ENCODE measurements at regions not wholly inside any gene's neighbourhood (a gene's known extent, or its start where the extent isn't known, plus 50 kb on each side); places are given as distances from the start of the nearest gene placed in this dataset.
"Not testable (repeated sequence)": the region's sequence is repeated elsewhere in the genome, so short reads cannot be mapped to it uniquely, and the experiment has no call there.

DNA sequence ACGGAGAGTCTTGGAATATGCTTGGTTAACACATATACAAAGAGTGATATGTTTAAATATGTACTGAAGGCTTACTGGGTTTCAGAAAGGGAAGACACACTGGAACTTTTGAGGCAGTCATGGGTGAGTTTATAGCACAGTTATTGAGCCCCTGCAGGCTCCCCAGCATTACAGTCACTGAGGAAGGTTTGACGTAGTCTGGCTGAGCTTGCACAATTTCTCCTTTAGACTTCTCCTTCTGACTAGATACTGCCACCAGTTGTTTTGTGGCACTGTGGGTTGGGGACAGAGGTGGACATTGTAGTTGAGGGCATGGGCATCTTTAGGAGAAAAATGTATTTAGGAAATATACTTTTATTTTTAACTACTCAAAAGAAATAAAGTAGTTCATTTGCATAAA lies 285.4 kb downstream of the C11orf87 start:
- peak in 1 of 2 donors; percentile 12 for DNase-seq (ENCODE audit: low spot score in 2 of 2)
- no peaks in the 10 kb centered on the region for H3K4me1 ChIP-seq
- TF ChIP-seq EP300 (IDR thresholded peaks at IDR 0.05) (no peak), CTCF (IDR thresholded peaks at IDR 0.05) (no peak), POLR2A (IDR thresholded peaks at IDR 0.05) (no peak)
- WGBS, 2 donors: 66 to 74% methylated on average over 2 of the region's 2 CpGs
- no peaks in the 10 kb centered on the region for H3K36me3 ChIP-seq
- H3K27ac ChIP-seq: no peak overlapping the region
- no peak overlapping the region for H3K4me3 ChIP-seq
- peaks cover 0 to 2% (median 0%) of the 10 kb centered on the region in 4 donors for H3K9me3 ChIP-seq
- H3K27me3 ChIP-seq: no peaks in the 10 kb centered on the region

- no peak for DNase-seq (ENCODE audit: low spot score in 2 of 2)
- H3K36me3 ChIP-seq: no peaks in the 10 kb centered on the region
- TF ChIP-seq POLR2A (IDR thresholded peaks at IDR 0.05) (no peak), EP300 (IDR thresholded peaks at IDR 0.05) (no peak), CTCF (IDR thresholded peaks at IDR 0.05) (no peak)
- H3K27ac ChIP-seq: no peak overlapping the region
- WGBS, 2 donors: 20 to 31% methylated on average over 1 of the region's 1 CpG
- peaks cover 0 to 7% (median 0%) of the 10 kb centered on the region in 4 donors for H3K9me3 ChIP-seq
- H3K4me3 ChIP-seq: no peak overlapping the region
- no peaks in the 10 kb centered on the region for H3K4me1 ChIP-seq
- no peaks in the 10 kb centered on the region for H3K27me3 ChIP-seq
Observed at GRCh38 chr11:109708184-109708583, 286.2 kb downstream of the C11orf87 start.

DNA sequence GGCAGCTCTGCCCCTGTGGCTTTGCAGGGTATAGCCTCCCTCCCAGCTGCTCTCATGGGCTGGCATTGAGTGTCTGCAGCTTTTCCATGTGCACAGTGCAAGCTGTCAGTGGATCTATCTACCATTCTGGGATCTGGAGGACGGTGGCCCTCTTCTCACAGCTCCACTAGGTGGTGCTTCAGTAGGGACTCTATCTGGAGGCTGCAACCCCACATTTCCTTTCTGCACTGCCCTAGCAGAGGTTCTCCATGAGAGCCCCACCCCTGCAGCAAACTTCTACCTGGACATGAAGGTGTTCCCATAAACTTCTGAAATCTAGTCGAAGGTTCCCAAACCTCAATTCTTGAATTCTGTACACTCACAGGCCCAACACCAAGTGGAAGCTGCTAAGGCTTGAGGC lies 292.5 kb downstream of the C11orf87 start:
- not testable (repeated sequence) for H3K27me3 ChIP-seq; H3K4me3 ChIP-seq; H3K4me1 ChIP-seq; DNase-seq (ENCODE audit: low spot score in 2 of 2); H3K27ac ChIP-seq; H3K36me3 ChIP-seq
- peaks cover 0 to 24% (median 2%) of the 10 kb centered on the region in 4 donors for H3K9me3 ChIP-seq
- 76 to 92% methylated on average over 2 of the region's 2 CpGs for WGBS, 2 donors

GRCh38 chr11:109715424-109715823 lies 293.4 kb downstream of the C11orf87 start:
- not testable (repeated sequence) for DNase-seq (ENCODE audit: low spot score in 2 of 2); H3K4me3 ChIP-seq; H3K27ac ChIP-seq; H3K4me1 ChIP-seq; H3K27me3 ChIP-seq; H3K36me3 ChIP-seq
- 85% methylated on average over 4 of the region's 4 CpGs for WGBS, 2 donors
- peaks cover 0 to 24% (median 2%) of the 10 kb centered on the region in 4 donors for H3K9me3 ChIP-seq

DNA sequence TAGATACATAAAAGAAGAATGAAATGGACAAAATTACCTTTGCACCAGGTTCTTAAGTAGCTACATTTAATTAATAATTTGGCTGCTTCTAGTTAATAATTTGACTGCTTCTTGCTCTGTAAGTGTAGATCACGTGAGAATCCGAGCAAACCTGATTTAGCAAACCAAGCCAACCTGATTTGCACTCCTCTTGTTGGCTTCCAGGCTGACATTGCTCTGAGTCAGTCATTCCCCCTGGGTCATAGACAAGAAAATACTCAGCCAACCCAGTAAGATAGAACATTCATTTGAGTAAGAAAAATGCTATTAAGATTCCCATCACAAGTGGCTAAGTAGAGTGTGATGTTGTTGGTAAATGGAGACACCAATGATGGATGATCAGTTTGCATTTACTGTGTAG lies 304.1 kb downstream of the C11orf87 start:
- no peaks in the 10 kb centered on the region for H3K27me3 ChIP-seq
- no peaks in the 10 kb centered on the region for H3K4me1 ChIP-seq
- H3K27ac ChIP-seq: no peak overlapping the region
- H3K4me3 ChIP-seq: no peak overlapping the region
- no peaks in the 10 kb centered on the region for H3K36me3 ChIP-seq
- DNase-seq (ENCODE audit: low spot score in 2 of 2): no peak
- H3K9me3 ChIP-seq: peaks cover 0 to 4% (median 0%) of the 10 kb centered on the region in 4 donors
- TF ChIP-seq EP300 (IDR thresholded peaks at IDR 0.05) (no peak), POLR2A (IDR thresholded peaks at IDR 0.05) (no peak), CTCF (IDR thresholded peaks at IDR 0.05) (no peak)
- WGBS, 2 donors: 85 to 93% methylated on average over 2 of the region's 2 CpGs

DNA sequence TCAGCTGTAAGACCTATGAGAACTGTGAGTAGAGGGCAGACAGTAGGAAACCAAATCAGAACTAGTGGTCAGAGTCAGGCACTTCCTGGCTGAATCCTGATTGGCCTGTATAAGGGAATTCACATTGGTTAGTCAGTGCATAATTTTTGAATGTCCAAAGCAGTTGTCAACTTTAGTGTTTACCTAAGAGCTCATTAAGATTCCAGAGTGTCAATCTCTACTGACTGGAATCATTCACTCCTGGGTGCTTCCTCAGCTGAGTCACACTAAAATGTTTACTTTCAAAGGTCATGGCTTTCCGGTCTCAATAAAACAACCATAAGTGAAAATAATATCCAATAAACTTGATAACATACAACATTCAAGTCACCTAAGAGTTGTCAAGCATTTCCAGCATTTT lies 306.1 kb downstream of the C11orf87 start:
- H3K9me3 ChIP-seq: peaks cover 0 to 4% (median 0%) of the 10 kb centered on the region in 4 donors
- 66 to 88% methylated on average over 1 of the region's 1 CpG for WGBS, 2 donors
- no peak overlapping the region for H3K27ac ChIP-seq
- TF ChIP-seq CTCF (IDR thresholded peaks at IDR 0.05): no peak
- TF ChIP-seq EP300 (IDR thresholded peaks at IDR 0.05): no peak
- no peak for TF ChIP-seq POLR2A (IDR thresholded peaks at IDR 0.05)
- H3K27me3 ChIP-seq: no peaks in the 10 kb centered on the region
- H3K4me3 ChIP-seq: no peak overlapping the region
- DNase-seq (ENCODE audit: low spot score in 2 of 2): no peak
- H3K36me3 ChIP-seq: no peaks in the 10 kb centered on the region
- no peaks in the 10 kb centered on the region for H3K4me1 ChIP-seq
